CD8-positive, alpha-beta memory T cell (primary cell): ENCODE measurements at regions not wholly inside any gene's neighbourhood (a gene's known extent, or its start where the extent isn't known, plus 50 kb on each side); places are given as distances from the start of the nearest gene placed in this dataset.

Source experiments
- CTCF ChIA-PET: fragments of 350-600 bp; sonication (Branson Sonifier 250); formaldehyde crosslinking; loops from one replicate; lab custom pipeline; 2021; ENCODE audit warnings: antibody characterized with exemption; lab: Charles Lee
- POLR2A ChIA-PET: fragments of 350-600 bp; sonication (Branson Sonifier 250); formaldehyde crosslinking; loops from one replicate; lab custom pipeline; 2021; ENCODE audit warnings: antibody characterized with exemption; lab: Charles Lee
- DNase-seq, 5 donors: peaks; one replicate each; pipeline versions ENCODE4 v3.0.0 to v3.0.0-alpha.2; 2020 to 2022; ENCODE audit warnings: mixed read lengths in 1 of 5
- H3K27ac ChIP-seq: one replicate; pipeline ENCODE4 v1.7.0; 2013; ENCODE audit warnings: low read depth, mild to moderate bottlenecking, low read length, moderate library complexity
- H3K27me3 ChIP-seq: 2 replicates; pipeline ENCODE4 v1.7.0; 2013; ENCODE audit warnings: low read length, mild to moderate bottlenecking; ENCODE audit not compliant: insufficient read depth, poor library complexity, severe bottlenecking
- H3K36me3 ChIP-seq: 2 replicates; pipeline ENCODE4 v1.7.0; 2013; ENCODE audit warnings: mild to moderate bottlenecking, low read length, moderate library complexity; ENCODE audit not compliant: insufficient read depth
- H3K4me1 ChIP-seq: 2 replicates; pipeline ENCODE4 v1.7.0; 2013; ENCODE audit warnings: mild to moderate bottlenecking, low read length, moderate library complexity; ENCODE audit not compliant: insufficient read depth
- H3K4me3 ChIP-seq: 2 replicates; pipeline ENCODE4 v1.7.0; 2013; ENCODE audit warnings: mild to moderate bottlenecking, low read length
- H3K9me3 ChIP-seq: 2 replicates; pipeline ENCODE4 v1.7.0; 2013; ENCODE audit warnings: mild to moderate bottlenecking, low read length
- H3K27ac Mint-ChIP-seq, 8 donors: one replicate each; pipeline ENCODE4 v1.8.0; 2020 to 2021; ENCODE audit warnings: mixed read lengths in 8 of 8, mild to moderate bottlenecking in 6 of 8, inconsistent platforms in 3 of 8, moderate library complexity in 3 of 8
- H3K27me3 Mint-ChIP-seq, 2 donors: one replicate each; pipeline ENCODE4 v1.8.0; 2020 to 2021; ENCODE audit warnings: mixed read lengths in 2 of 2, mild to moderate bottlenecking in 1 of 2, moderate library complexity in 1 of 2
- H3K36me3 Mint-ChIP-seq, 3 donors: one replicate each; pipeline ENCODE4 v1.8.0; 2020 to 2021; ENCODE audit warnings: mixed read lengths in 3 of 3, inconsistent platforms in 1 of 3, mild to moderate bottlenecking in 1 of 3
- H3K4me1 Mint-ChIP-seq, 3 donors: one replicate each; pipeline ENCODE4 v1.8.0; 2020 to 2021; ENCODE audit warnings: mixed read lengths in 3 of 3, inconsistent platforms in 1 of 3, mild to moderate bottlenecking in 1 of 3
- H3K4me3 Mint-ChIP-seq, 7 donors: one replicate each; pipeline ENCODE4 v1.8.0; 2020 to 2021; ENCODE audit warnings: mixed read lengths in 7 of 7, mild to moderate bottlenecking in 6 of 7, moderate library complexity in 4 of 7, inconsistent platforms in 2 of 7
- H3K9me3 Mint-ChIP-seq, 5 donors: one replicate each; pipeline ENCODE4 v1.8.0; 2020 to 2022; ENCODE audit warnings: mixed read lengths in 5 of 5, mild to moderate bottlenecking in 3 of 5, moderate library complexity in 2 of 5, inconsistent platforms in 1 of 5

DNA sequence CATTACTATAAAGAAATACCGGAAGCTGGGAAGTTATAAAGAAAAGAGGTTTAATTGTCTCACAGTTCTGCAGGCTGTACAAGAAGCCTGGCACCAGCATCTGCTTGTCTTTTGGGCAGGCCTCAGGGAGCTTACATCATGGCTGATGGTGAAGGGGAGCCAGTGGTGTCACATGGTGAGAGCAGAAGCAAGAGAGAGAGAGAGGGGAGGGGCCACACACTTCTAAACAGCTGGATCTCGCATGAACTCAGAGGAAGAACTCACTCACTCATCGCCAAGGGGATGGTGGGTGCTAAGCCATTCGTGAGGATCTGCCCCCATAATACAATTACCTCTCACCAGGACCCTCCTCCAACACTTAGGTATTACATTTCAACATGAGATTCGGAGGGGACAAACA is 51.8 kb upstream of the ANKRD34C start:
- ChIA-PET CTCF (no interaction called here), POLR2A (no interaction called here)
- Mint-ChIP-seq H3K4me3 (no peak overlapping the region), H3K36me3 (peaks cover 0 to 7% (median 2%) of the 10 kb centered on the region in 3 donors), H3K9me3 (peaks cover 14 to 26% (median 24%) of the 10 kb centered on the region in 5 donors), H3K27ac (no peak overlapping the region), H3K4me1 (no peaks in the 10 kb centered on the region), H3K27me3 (peaks cover 22 to 49% of the 10 kb centered on the region in 2 donors)
- H3K4me1 ChIP-seq: no peaks in the 10 kb centered on the region
- H3K27ac ChIP-seq: no peak overlapping the region
- H3K36me3 ChIP-seq: no peaks in the 10 kb centered on the region
- no peak for DNase-seq
- H3K27me3 ChIP-seq: no peaks in the 10 kb centered on the region
- H3K9me3 ChIP-seq: peaks cover 5% of the 10 kb centered on the region
- no peak overlapping the region for H3K4me3 ChIP-seq

DNA sequence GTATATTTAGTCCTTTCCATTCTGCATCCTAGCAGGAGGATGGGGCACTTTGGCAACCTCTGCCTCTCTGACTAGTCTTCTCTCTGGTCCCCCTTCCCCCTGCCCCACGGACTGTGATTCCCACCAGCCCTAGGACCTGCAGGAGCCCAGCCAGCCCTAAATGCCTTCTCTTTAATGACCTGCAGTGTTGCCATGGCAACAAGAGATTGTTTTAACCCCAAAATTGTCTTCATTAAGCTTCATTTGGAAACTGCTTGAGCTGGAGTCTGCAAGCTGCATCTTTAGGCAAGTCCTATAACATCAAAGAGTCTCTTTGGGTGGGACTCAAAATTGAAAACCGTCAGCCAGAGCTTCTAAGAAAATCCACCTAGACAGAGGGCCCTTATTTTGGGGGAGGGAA is 59.7 kb upstream of the ANKRD34C start:
- no peaks in the 10 kb centered on the region for H3K36me3 Mint-ChIP-seq

GRCh38 chr15:79221696-79222095 is 60.8 kb upstream of the ANKRD34C start:
- Histone ChIP-seq H3K4me3 (no peak overlapping the region), H3K9me3 (no peaks in the 10 kb centered on the region), H3K4me1 (no peaks in the 10 kb centered on the region), H3K27me3 (peaks cover 5% of the 10 kb centered on the region), H3K36me3 (no peaks in the 10 kb centered on the region), H3K27ac (no peak overlapping the region)
- POLR2A ChIA-PET: no interaction called here
- CTCF ChIA-PET: no interaction called here
- DNase-seq: no peak
- H3K27me3 Mint-ChIP-seq: peaks cover 14 to 56% of the 10 kb centered on the region in 2 donors
- no peaks in the 10 kb centered on the region for H3K36me3 Mint-ChIP-seq
- no peaks in the 10 kb centered on the region for H3K4me1 Mint-ChIP-seq
- H3K27ac Mint-ChIP-seq: no peak overlapping the region
- no peak overlapping the region for H3K4me3 Mint-ChIP-seq
- peaks cover 4 to 8% (median 6%) of the 10 kb centered on the region in 5 donors for H3K9me3 Mint-ChIP-seq

More for the DNA sequence above, 59.7 kb upstream of the ANKRD34C start:
- Histone ChIP-seq H3K36me3 (no peaks in the 10 kb centered on the region), H3K9me3 (no peaks in the 10 kb centered on the region), H3K4me1 (no peaks in the 10 kb centered on the region), H3K27me3 (peaks cover 5% of the 10 kb centered on the region), H3K27ac (no peak overlapping the region), H3K4me3 (no peak overlapping the region)
- ChIA-PET CTCF (no interaction called here), POLR2A (no interaction called here)
- Mint-ChIP-seq H3K9me3 (peaks cover under 1 to 6% (median 1%) of the 10 kb centered on the region in 5 donors), H3K27ac (no peak overlapping the region), H3K27me3 (peaks cover 15 to 54% of the 10 kb centered on the region in 2 donors), H3K4me3 (no peak overlapping the region), H3K4me1 (no peaks in the 10 kb centered on the region)
- DNase-seq: no peak

DNA sequence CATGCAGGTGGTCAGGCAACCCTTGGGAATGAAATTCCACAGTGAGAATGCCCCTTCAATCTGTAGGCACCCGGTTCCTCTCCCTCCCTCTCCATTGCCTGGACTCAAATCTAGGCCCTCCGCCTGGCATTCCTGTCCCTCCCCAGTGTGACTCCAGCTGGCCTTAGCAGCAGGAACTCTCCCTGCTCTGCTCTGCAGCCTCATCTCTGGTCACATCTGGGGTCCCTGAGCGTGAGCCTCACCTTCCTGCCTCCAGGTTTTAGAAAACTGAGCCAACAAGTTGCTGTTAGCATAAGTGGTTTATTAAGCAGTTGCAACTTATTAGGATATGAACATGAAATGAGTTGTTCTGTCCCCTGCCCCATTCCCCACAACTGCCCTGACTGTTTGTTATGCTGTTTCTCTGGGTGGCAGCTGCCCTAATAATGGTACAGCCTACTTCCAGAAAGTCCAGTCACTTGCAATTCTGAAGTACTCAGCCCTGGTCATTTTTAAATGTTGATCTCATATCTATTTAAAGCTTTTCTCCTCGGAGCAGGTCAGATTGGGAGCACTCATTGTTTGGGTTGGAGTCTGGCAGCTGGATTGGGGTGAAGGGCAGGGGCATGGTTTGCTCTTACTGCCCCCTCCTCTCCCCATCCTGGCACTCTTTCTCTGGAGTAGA is 63.0 kb upstream of the ANKRD34C start:
- Mint-ChIP-seq H3K4me1 (no peaks in the 10 kb centered on the region), H3K36me3 (no peaks in the 10 kb centered on the region), H3K4me3 (no peak overlapping the region), H3K27me3 (peaks cover 8 to 56% of the 10 kb centered on the region in 2 donors), H3K9me3 (peaks cover 0 to 12% (median 6%) of the 10 kb centered on the region in 5 donors), H3K27ac (no peak overlapping the region)
- CTCF ChIA-PET: no interaction called here
- no peak overlapping the region for H3K27ac ChIP-seq
- POLR2A ChIA-PET: no interaction called here
- no peaks in the 10 kb centered on the region for H3K36me3 ChIP-seq
- no peak overlapping the region for H3K4me3 ChIP-seq
- peaks cover 5% of the 10 kb centered on the region for H3K27me3 ChIP-seq
- H3K4me1 ChIP-seq: no peaks in the 10 kb centered on the region
- DNase-seq: no peak
- no peaks in the 10 kb centered on the region for H3K9me3 ChIP-seq

GRCh38 chr15:79218588-79219200 is 63.8 kb upstream of the ANKRD34C start:
- POLR2A ChIA-PET: no interaction called here
- no peak overlapping the region for H3K4me3 ChIP-seq
- no peak for DNase-seq
- H3K27ac ChIP-seq: no peak overlapping the region
- Mint-ChIP-seq H3K36me3 (no peaks in the 10 kb centered on the region), H3K27me3 (peaks cover 8 to 55% of the 10 kb centered on the region in 2 donors), H3K27ac (no peak overlapping the region), H3K4me1 (no peaks in the 10 kb centered on the region), H3K4me3 (no peak overlapping the region), H3K9me3 (peaks cover 0 to 12% (median 6%) of the 10 kb centered on the region in 5 donors)
- H3K9me3 ChIP-seq: no peaks in the 10 kb centered on the region
- H3K4me1 ChIP-seq: no peaks in the 10 kb centered on the region
- CTCF ChIA-PET: no interaction called here
- no peaks in the 10 kb centered on the region for H3K36me3 ChIP-seq
- H3K27me3 ChIP-seq: peaks cover 5% of the 10 kb centered on the region

- H3K9me3 Mint-ChIP-seq: peaks cover 0 to 12% (median 6%) of the 10 kb centered on the region in 5 donors
- Histone ChIP-seq H3K4me3 (no peak overlapping the region), H3K9me3 (no peaks in the 10 kb centered on the region), H3K27ac (no peak overlapping the region), H3K4me1 (no peaks in the 10 kb centered on the region), H3K36me3 (no peaks in the 10 kb centered on the region), H3K27me3 (peaks cover 11% of the 10 kb centered on the region)
- H3K27ac Mint-ChIP-seq: no peak overlapping the region
- H3K4me3 Mint-ChIP-seq: no peak overlapping the region
- ChIA-PET CTCF (no interaction called here), POLR2A (no interaction called here)
- no peaks in the 10 kb centered on the region for H3K4me1 Mint-ChIP-seq
- no peaks in the 10 kb centered on the region for H3K36me3 Mint-ChIP-seq
- no peak for DNase-seq
- peaks cover 20 to 72% of the 10 kb centered on the region in 2 donors for H3K27me3 Mint-ChIP-seq
Observed at GRCh38 chr15:79213650-79214049, 68.9 kb upstream of the ANKRD34C start.

DNA sequence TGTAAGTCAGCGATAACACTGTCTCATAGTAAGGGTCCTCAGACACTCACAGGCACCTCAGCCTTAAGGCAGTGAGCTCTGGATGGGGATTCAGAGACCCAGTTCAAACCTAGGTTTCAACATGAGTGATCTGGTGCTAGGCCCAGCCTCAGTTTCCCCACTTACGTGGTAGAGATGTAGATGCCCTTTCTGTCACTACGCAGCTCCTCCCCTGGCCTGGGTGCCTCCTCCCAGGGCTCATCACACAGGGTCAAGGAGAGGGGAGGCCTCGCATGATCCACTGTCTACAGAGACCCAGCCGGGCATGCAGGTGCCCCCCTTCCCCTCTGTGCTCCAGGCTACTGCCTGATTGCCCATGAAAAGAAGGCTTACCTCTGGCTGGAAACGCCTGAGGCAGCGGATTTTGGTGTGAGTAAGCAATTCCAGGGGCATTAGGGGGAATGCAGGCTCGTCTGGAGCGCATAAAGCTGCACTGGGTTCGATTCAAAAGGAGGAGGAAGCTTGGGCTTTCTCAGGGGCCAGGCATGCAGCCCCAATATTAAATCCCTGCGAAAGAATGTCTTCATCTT is 69.8 kb upstream of the ANKRD34C start:
- DNase-seq: no peak
- Histone ChIP-seq H3K36me3 (no peaks in the 10 kb centered on the region), H3K27me3 (peaks cover 11% of the 10 kb centered on the region), H3K9me3 (no peaks in the 10 kb centered on the region), H3K4me1 (no peaks in the 10 kb centered on the region), H3K27ac (no peak overlapping the region), H3K4me3 (no peak overlapping the region)
- H3K27me3 Mint-ChIP-seq: peaks cover 23 to 80% of the 10 kb centered on the region in 2 donors
- H3K27ac Mint-ChIP-seq: no peak overlapping the region
- ChIA-PET CTCF (no interaction called here), POLR2A (no interaction called here)
- no peaks in the 10 kb centered on the region for H3K36me3 Mint-ChIP-seq
- H3K4me1 Mint-ChIP-seq: no peaks in the 10 kb centered on the region
- peaks cover 0 to 12% (median 6%) of the 10 kb centered on the region in 5 donors for H3K9me3 Mint-ChIP-seq
- H3K4me3 Mint-ChIP-seq: no peak overlapping the region

- no peak overlapping the region for H3K4me3 ChIP-seq
- DNase-seq: no peak
- Mint-ChIP-seq H3K27ac (no peak overlapping the region), H3K4me3 (no peak overlapping the region), H3K9me3 (peaks cover 0 to 1% (median 0%) of the 10 kb centered on the region in 5 donors), H3K36me3 (no peaks in the 10 kb centered on the region), H3K27me3 (peaks cover 27 to 78% of the 10 kb centered on the region in 2 donors), H3K4me1 (no peaks in the 10 kb centered on the region)
- H3K4me1 ChIP-seq: no peaks in the 10 kb centered on the region
- no peaks in the 10 kb centered on the region for H3K9me3 ChIP-seq
- peaks cover 11% of the 10 kb centered on the region for H3K27me3 ChIP-seq
- ChIA-PET POLR2A (no interaction called here), CTCF (no interaction called here)
- H3K27ac ChIP-seq: no peak overlapping the region
- H3K36me3 ChIP-seq: no peaks in the 10 kb centered on the region
Observed at GRCh38 chr15:79211481-79211880, 71.0 kb upstream of the ANKRD34C start.
